ENCODE measurements at regions not wholly inside any gene's neighbourhood (a gene's known extent, or its start where the extent isn't known, plus 50 kb on each side); places are given as distances from the start of the nearest gene placed in this dataset.
A peak's percentile ranks its signal among the peaks of the same experiment; 100 is the strongest.
"Not testable (repeated sequence)": the region's sequence is repeated elsewhere in the genome, so short reads cannot be mapped to it uniquely, and the experiment has no call there.

- DNase-seq: no peak
Observed at GRCh38 chr5:164224772-164225171, 719.4 kb downstream of the MAT2B start.

- no peak for DNase-seq
Observed at GRCh38 chr5:164230341-164230740, 724.9 kb downstream of the MAT2B start.

GRCh38 chr5:164233791-164234190, 728.4 kb downstream of the MAT2B start:
- peak; percentile 54 for DNase-seq

GRCh38 chr5:164234321-164234720, 728.9 kb downstream of the MAT2B start:
- no peak for DNase-seq

- peak; percentile 94 for DNase-seq
Observed at GRCh38 chr5:164235300-164235891, 730.0 kb downstream of the MAT2B start.

GRCh38 chr5:164237486-164237885, 732.1 kb downstream of the MAT2B start:
- DNase-seq: peak; percentile 37

- DNase-seq: not testable (repeated sequence)
Observed at GRCh38 chr5:164251781-164252180, 746.4 kb downstream of the MAT2B start.

- DNase-seq: no peak
Observed at GRCh38 chr5:164253764-164254163, 748.3 kb downstream of the MAT2B start.

- DNase-seq: no peak
Observed at GRCh38 chr5:164255598-164256213, 750.3 kb downstream of the MAT2B start.

- peak; percentile 7 for DNase-seq
Observed at GRCh38 chr5:164256351-164256750, 750.9 kb downstream of the MAT2B start.

- no peak for DNase-seq
Observed at GRCh38 chr5:164256954-164257353, 751.5 kb downstream of the MAT2B start.

GRCh38 chr5:164265566-164265965, 760.1 kb downstream of the MAT2B start:
- DNase-seq: no peak

GRCh38 chr5:164266571-164266970, 761.2 kb downstream of the MAT2B start:
- no peak for DNase-seq

GRCh38 chr5:164277720-164278119, 772.3 kb downstream of the MAT2B start:
- no peak for DNase-seq

GRCh38 chr5:164289526-164289925, 784.1 kb downstream of the MAT2B start:
- DNase-seq: peak; percentile 5

GRCh38 chr5:164296603-164297080, 791.2 kb downstream of the MAT2B start:
- DNase-seq: peak; percentile 26

- no peak for DNase-seq
Observed at GRCh38 chr5:164298165-164298564, 792.7 kb downstream of the MAT2B start.

- no peak for DNase-seq
Observed at GRCh38 chr5:164300295-164300694, 794.9 kb downstream of the MAT2B start.

GRCh38 chr5:164301136-164301535, 795.7 kb downstream of the MAT2B start:
- no peak for DNase-seq

- no peak for DNase-seq
Observed at GRCh38 chr5:164301708-164302107, 796.3 kb downstream of the MAT2B start.

GRCh38 chr5:164302533-164303235, 797.3 kb downstream of the MAT2B start:
- peak; percentile 58 for DNase-seq

GRCh38 chr5:164303646-164304215, 798.3 kb downstream of the MAT2B start:
- DNase-seq: no peak

- DNase-seq: peak; percentile 5
Observed at GRCh38 chr5:164306662-164307061, 801.2 kb downstream of the MAT2B start.

- DNase-seq: no peak
Observed at GRCh38 chr5:164312801-164313200, 807.4 kb downstream of the MAT2B start.

Data from fibroblast of skin of right biceps (primary cell).